ENCODE measurements at regions not wholly inside any gene's neighbourhood (a gene's known extent, or its start where the extent isn't known, plus 50 kb on each side); places are given as distances from the start of the nearest gene placed in this dataset.

- no peak for DNase-seq (ENCODE audit: low read depth)
Observed at GRCh38 chr18:71729611-71730010, 814.5 kb downstream of the CBLN2 start.

- no peak for DNase-seq (ENCODE audit: low read depth)
Observed at GRCh38 chr18:71727909-71728308, 816.2 kb downstream of the CBLN2 start.

GRCh38 chr18:71725256-71725655 lies 818.9 kb downstream of the CBLN2 start:
- DNase-seq (ENCODE audit: low read depth), result no peak

- no peak for DNase-seq (ENCODE audit: low read depth)
Observed at GRCh38 chr18:71707985-71708500, 836.1 kb downstream of the CBLN2 start.

- no peak for DNase-seq (ENCODE audit: low read depth)
Observed at GRCh38 chr18:71707400-71707799, 836.7 kb downstream of the CBLN2 start.

GRCh38 chr18:71689416-71690160 lies 854.6 kb downstream of the CBLN2 start:
- DNase-seq (ENCODE audit: low read depth), result no peak

- no peak for DNase-seq (ENCODE audit: low read depth)
Observed at GRCh38 chr18:71682591-71682990, 861.6 kb downstream of the CBLN2 start.

- no peak for DNase-seq (ENCODE audit: low read depth)
Observed at GRCh38 chr18:71678144-71678543, 866.0 kb downstream of the CBLN2 start.

- no peak for DNase-seq (ENCODE audit: low read depth)
Observed at GRCh38 chr18:71673954-71674353, 870.2 kb downstream of the CBLN2 start.

- DNase-seq (ENCODE audit: low read depth), result no peak
Observed at GRCh38 chr18:71673498-71673897, 870.6 kb downstream of the CBLN2 start.

- DNase-seq (ENCODE audit: low read depth), result no peak
Observed at GRCh38 chr18:71666481-71666880, 877.7 kb downstream of the CBLN2 start.

- no peak for DNase-seq (ENCODE audit: low read depth)
Observed at GRCh38 chr18:71665131-71665530, 879.0 kb downstream of the CBLN2 start.

- DNase-seq (ENCODE audit: low read depth), result no peak
Observed at GRCh38 chr18:71643822-71644221, 900.3 kb downstream of the CBLN2 start.

GRCh38 chr18:71630696-71631095 lies 913.4 kb downstream of the CBLN2 start:
- DNase-seq (ENCODE audit: low read depth), result no peak

- no peak for DNase-seq (ENCODE audit: low read depth)
Observed at GRCh38 chr18:71625556-71626090, 918.5 kb downstream of the CBLN2 start.

- DNase-seq (ENCODE audit: low read depth), result no peak
Observed at GRCh38 chr18:71598374-71598773, 945.8 kb downstream of the CBLN2 start.

- no peak for DNase-seq (ENCODE audit: low read depth)
Observed at GRCh38 chr18:71597219-71597618, 946.9 kb downstream of the CBLN2 start.

- no peak for DNase-seq (ENCODE audit: low read depth)
Observed at GRCh38 chr18:71583252-71583651, 960.9 kb downstream of the CBLN2 start.

- no peak for DNase-seq (ENCODE audit: low read depth)
Observed at GRCh38 chr18:71554686-71555085, 989.5 kb downstream of the CBLN2 start.

- DNase-seq (ENCODE audit: low read depth), result no peak
Observed at GRCh38 chr18:71541643-71542042, 1002.5 kb downstream of the CBLN2 start.

- DNase-seq (ENCODE audit: low read depth), result no peak
Observed at GRCh38 chr18:71529703-71530303, 1014.3 kb downstream of the CBLN2 start.

GRCh38 chr18:71523483-71524435 lies 1020.4 kb downstream of the CBLN2 start:
- DNase-seq (ENCODE audit: low read depth), result no peak

Data from stimulated activated CD8-positive, alpha-beta memory T cell treated with anti-CD3 and anti-CD28 coated beads, Interleukin-15, amount 100 ng/mL, for 1 hour (primary cell).